ENCODE measurements at regions not wholly inside any gene's neighbourhood (a gene's known extent, or its start where the extent isn't known, plus 50 kb on each side); places are given as distances from the start of the nearest gene placed in this dataset.

DNA sequence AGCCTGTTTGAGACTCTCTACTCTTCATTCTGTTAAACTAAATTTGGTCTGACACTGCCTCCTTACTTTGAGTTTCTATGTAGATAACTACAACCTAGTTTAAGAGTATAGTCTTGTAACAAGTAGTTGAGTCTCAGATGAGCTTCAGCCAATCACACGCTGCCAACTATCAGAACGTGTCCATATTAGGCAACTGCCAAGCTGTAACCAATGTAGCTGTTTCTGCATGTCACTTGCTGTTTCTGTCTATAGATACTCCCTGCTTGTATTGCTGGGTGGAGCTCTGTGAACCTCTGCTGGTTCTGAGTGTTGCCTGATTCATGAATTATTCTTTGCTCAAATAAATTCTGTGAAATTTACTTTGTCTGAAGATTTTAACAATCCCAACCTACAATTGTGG, 452.6 kb upstream of the NR5A2 start:
- no peak for TF ChIP-seq CTCF (IDR thresholded peaks at IDR 0.05; ENCODE audit: poor library complexity, severe bottlenecking)
- TF ChIP-seq EP300 (conservative IDR thresholded peaks at IDR 0.05; ENCODE audit: poor library complexity, severe bottlenecking): no peak
- no peak for TF ChIP-seq POLR2AphosphoS5 (IDR thresholded peaks at IDR 0.05)
- TF ChIP-seq EZH2 (IDR thresholded peaks at IDR 0.05; ENCODE audit: borderline replicate concordance, insufficient read depth, low read length, poor library complexity, severe bottlenecking): no peak
- TF ChIP-seq MXI1 (conservative IDR thresholded peaks at IDR 0.05; ENCODE audit: poor library complexity, severe bottlenecking): no peak
- no peak for TF ChIP-seq TAF1 (IDR thresholded peaks at IDR 0.05; ENCODE audit: low read depth)
- no peak for TF ChIP-seq SMC3 (conservative IDR thresholded peaks at IDR 0.05; ENCODE audit: poor library complexity)

All from neural cell (in vitro differentiated cells).